HG03571 (cell line): ENCODE measurements at regions not wholly inside any gene's neighbourhood (a gene's known extent, or its start where the extent isn't known, plus 50 kb on each side); places are given as distances from the start of the nearest gene placed in this dataset.
A peak's percentile ranks its signal among the peaks of the same experiment; 100 is the strongest.
"Not testable (repeated sequence)": the region's sequence is repeated elsewhere in the genome, so short reads cannot be mapped to it uniquely, and the experiment has no call there.

Experiments
- ATAC-seq: cut with Tn5 transposase; IDR thresholded peaks from one replicate; pipeline ENCODE4 v1.9.1; 2021; ENCODE audit not compliant: unreplicated experiment

GRCh38 chr21:25254491-25255174 is 352.6 kb downstream of the MRPL39 start:
- no peak for ATAC-seq

- ATAC-seq = no peak
These were observed 360.7 kb downstream of the MRPL39 start for GRCh38 chr21:25246546-25246945.

GRCh38 chr21:25244735-25245134 is 362.5 kb downstream of the MRPL39 start:
- ATAC-seq = no peak

- no peak for ATAC-seq
These were observed 363.5 kb downstream of the MRPL39 start for GRCh38 chr21:25243808-25244207.

GRCh38 chr21:25240974-25241373 is 366.3 kb downstream of the MRPL39 start:
- ATAC-seq = no peak

GRCh38 chr21:25234857-25235801 is 372.2 kb downstream of the MRPL39 start:
- ATAC-seq = peak; percentile 74

GRCh38 chr21:25220954-25221353 is 386.3 kb downstream of the MRPL39 start:
- ATAC-seq = no peak

GRCh38 chr21:25220169-25220568 is 387.1 kb downstream of the MRPL39 start:
- no peak for ATAC-seq

GRCh38 chr21:25215698-25216384 is 391.4 kb downstream of the MRPL39 start:
- ATAC-seq = peak; percentile 97

- no peak for ATAC-seq
These were observed 392.6 kb downstream of the MRPL39 start for GRCh38 chr21:25214676-25215075.

GRCh38 chr21:25199944-25200343 is 407.3 kb downstream of the MRPL39 start:
- no peak for ATAC-seq

- peak; percentile 52 for ATAC-seq
These were observed 416.1 kb downstream of the MRPL39 start for GRCh38 chr21:25191141-25191540.

- ATAC-seq = no peak
These were observed 417.8 kb downstream of the MRPL39 start for GRCh38 chr21:25189497-25189896.

GRCh38 chr21:25188677-25189079 is 418.6 kb downstream of the MRPL39 start:
- ATAC-seq = peak; percentile 46

- peak; percentile 65 for ATAC-seq
These were observed 421.0 kb downstream of the MRPL39 start for GRCh38 chr21:25186273-25186672.

- ATAC-seq = no peak
These were observed 423.7 kb downstream of the MRPL39 start for GRCh38 chr21:25183577-25183976.

- ATAC-seq = not testable (repeated sequence)
These were observed 425.6 kb downstream of the MRPL39 start for GRCh38 chr21:25181690-25182089.

GRCh38 chr21:25179116-25179515 is 428.2 kb downstream of the MRPL39 start:
- no peak for ATAC-seq

- ATAC-seq = peak; percentile 85
These were observed 430.5 kb downstream of the MRPL39 start for GRCh38 chr21:25176637-25177412.

- ATAC-seq = peak; percentile 66
These were observed 431.3 kb downstream of the MRPL39 start for GRCh38 chr21:25175938-25176337.

- ATAC-seq = no peak
These were observed 435.8 kb downstream of the MRPL39 start for GRCh38 chr21:25171438-25171837.
